GM18870 (cell line): ENCODE measurements at regions not wholly inside any gene's neighbourhood (a gene's known extent, or its start where the extent isn't known, plus 50 kb on each side); places are given as distances from the start of the nearest gene placed in this dataset.
"Not testable (repeated sequence)": the region's sequence is repeated elsewhere in the genome, so short reads cannot be mapped to it uniquely, and the experiment has no call there.

Source experiments
- ATAC-seq: cut with Tn5 transposase; IDR thresholded peaks from one replicate; pipeline ENCODE4 v1.9.1; 2021; ENCODE audit warnings: moderate library complexity; ENCODE audit not compliant: unreplicated experiment

GRCh38 chr16:52113533-52114183 is 433.3 kb downstream of the TOX3 start:
- no peak for ATAC-seq

- ATAC-seq: not testable (repeated sequence)
These were observed 441.9 kb downstream of the TOX3 start for GRCh38 chr16:52104993-52105392.

GRCh38 chr16:52103791-52104190 is 443.2 kb downstream of the TOX3 start:
- ATAC-seq: no peak

- ATAC-seq: no peak
These were observed 445.7 kb downstream of the TOX3 start for GRCh38 chr16:52101246-52101645.

- ATAC-seq: no peak
These were observed 447.6 kb downstream of the TOX3 start for GRCh38 chr16:52099382-52099781.

GRCh38 chr16:52095471-52095870 is 451.5 kb downstream of the TOX3 start:
- ATAC-seq: no peak

- no peak for ATAC-seq
These were observed 454.8 kb downstream of the TOX3 start for GRCh38 chr16:52092126-52092525.

GRCh38 chr16:52090080-52090479 is 456.9 kb downstream of the TOX3 start:
- ATAC-seq: no peak

- no peak for ATAC-seq
These were observed 457.5 kb downstream of the TOX3 start for GRCh38 chr16:52089476-52089875.

- no peak for ATAC-seq
These were observed 460.0 kb downstream of the TOX3 start for GRCh38 chr16:52086901-52087300.

GRCh38 chr16:52078716-52079655 is 468.0 kb downstream of the TOX3 start:
- no peak for ATAC-seq

- no peak for ATAC-seq
These were observed 469.3 kb downstream of the TOX3 start for GRCh38 chr16:52077607-52078006.

- no peak for ATAC-seq
These were observed 470.1 kb downstream of the TOX3 start for GRCh38 chr16:52076801-52077201.

GRCh38 chr16:52076332-52076731 is 470.6 kb downstream of the TOX3 start:
- no peak for ATAC-seq

- ATAC-seq: no peak
These were observed 472.8 kb downstream of the TOX3 start for GRCh38 chr16:52074133-52074532.

- ATAC-seq: no peak
These were observed 473.9 kb downstream of the TOX3 start for GRCh38 chr16:52073024-52073423.

GRCh38 chr16:52071101-52071500 is 475.8 kb downstream of the TOX3 start:
- no peak for ATAC-seq

GRCh38 chr16:52070341-52071057 is 476.4 kb downstream of the TOX3 start:
- no peak for ATAC-seq

- no peak for ATAC-seq
These were observed 477.1 kb downstream of the TOX3 start for GRCh38 chr16:52069866-52070265.

GRCh38 chr16:52068447-52069074 is 478.4 kb downstream of the TOX3 start:
- no peak for ATAC-seq

- ATAC-seq: no peak
These were observed 480.0 kb downstream of the TOX3 start for GRCh38 chr16:52066962-52067361.
